ENCODE measurements at regions not wholly inside any gene's neighbourhood (a gene's known extent, or its start where the extent isn't known, plus 50 kb on each side); places are given as distances from the start of the nearest gene placed in this dataset.
"Not testable (repeated sequence)": the region's sequence is repeated elsewhere in the genome, so short reads cannot be mapped to it uniquely, and the experiment has no call there.

DNA sequence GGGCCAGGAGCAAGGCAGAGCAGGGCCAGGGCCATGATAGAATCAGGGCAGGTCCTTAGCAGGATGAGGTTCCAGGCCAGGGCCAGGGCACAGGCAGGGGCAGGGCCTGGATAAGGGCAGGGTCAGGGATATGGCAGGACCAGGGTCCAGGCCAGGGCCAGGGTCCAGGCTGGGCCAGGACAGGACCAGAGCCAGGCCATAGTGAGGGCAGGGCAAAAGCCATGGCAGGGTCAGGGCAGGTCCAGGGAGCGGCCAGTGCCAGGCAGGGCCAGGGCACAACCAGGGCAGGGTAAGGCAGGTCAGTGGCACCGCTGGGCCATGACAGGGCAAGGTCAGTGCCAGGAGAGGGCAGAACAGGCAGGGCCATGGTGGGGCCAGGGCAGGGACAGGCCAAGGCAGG lies 152.2 kb downstream of the LIPI start:
- DNase-seq (ENCODE audit: low spot score in 2 of 2) (no peak), ATAC-seq (peak in 1 of 2 donors; percentile 16)
- no peaks in the 10 kb centered on the region for H3K9me3 Mint-ChIP-seq
- peaks cover 0 to 12% of the 10 kb centered on the region in 2 donors for H3K36me3 Mint-ChIP-seq
- peak overlapping the region in 1 of 2 donors; percentile 70 for H3K27ac Mint-ChIP-seq

- peak; percentile 28 to 56 for ATAC-seq
- not testable (repeated sequence) for H3K9me3 Mint-ChIP-seq; DNase-seq (ENCODE audit: low spot score in 2 of 2)
- H3K27ac Mint-ChIP-seq, result peak overlapping the region in 1 of 2 donors; percentile 70
- H3K36me3 Mint-ChIP-seq, result peaks cover 0 to 12% of the 10 kb centered on the region in 2 donors
These were observed 152.8 kb downstream of the LIPI start for GRCh38 chr21:14057841-14058481.

GRCh38 chr21:14057313-14057712 lies 153.4 kb downstream of the LIPI start:
- ATAC-seq (no peak), DNase-seq (ENCODE audit: low spot score in 2 of 2) (no peak)
- Mint-ChIP-seq H3K9me3 (no peaks in the 10 kb centered on the region), H3K27ac (peak overlapping the region in 1 of 2 donors; percentile 70), H3K36me3 (peaks cover 0 to 12% of the 10 kb centered on the region in 2 donors)

- no peak for ATAC-seq
- Mint-ChIP-seq H3K36me3 (peaks cover 0 to 12% of the 10 kb centered on the region in 2 donors), H3K27ac (peak overlapping the region; percentile 70 to 72), H3K9me3 (no peaks in the 10 kb centered on the region)
- no peak for DNase-seq (ENCODE audit: low spot score in 2 of 2)
These were observed 154.0 kb downstream of the LIPI start for GRCh38 chr21:14056771-14057191.

DNA sequence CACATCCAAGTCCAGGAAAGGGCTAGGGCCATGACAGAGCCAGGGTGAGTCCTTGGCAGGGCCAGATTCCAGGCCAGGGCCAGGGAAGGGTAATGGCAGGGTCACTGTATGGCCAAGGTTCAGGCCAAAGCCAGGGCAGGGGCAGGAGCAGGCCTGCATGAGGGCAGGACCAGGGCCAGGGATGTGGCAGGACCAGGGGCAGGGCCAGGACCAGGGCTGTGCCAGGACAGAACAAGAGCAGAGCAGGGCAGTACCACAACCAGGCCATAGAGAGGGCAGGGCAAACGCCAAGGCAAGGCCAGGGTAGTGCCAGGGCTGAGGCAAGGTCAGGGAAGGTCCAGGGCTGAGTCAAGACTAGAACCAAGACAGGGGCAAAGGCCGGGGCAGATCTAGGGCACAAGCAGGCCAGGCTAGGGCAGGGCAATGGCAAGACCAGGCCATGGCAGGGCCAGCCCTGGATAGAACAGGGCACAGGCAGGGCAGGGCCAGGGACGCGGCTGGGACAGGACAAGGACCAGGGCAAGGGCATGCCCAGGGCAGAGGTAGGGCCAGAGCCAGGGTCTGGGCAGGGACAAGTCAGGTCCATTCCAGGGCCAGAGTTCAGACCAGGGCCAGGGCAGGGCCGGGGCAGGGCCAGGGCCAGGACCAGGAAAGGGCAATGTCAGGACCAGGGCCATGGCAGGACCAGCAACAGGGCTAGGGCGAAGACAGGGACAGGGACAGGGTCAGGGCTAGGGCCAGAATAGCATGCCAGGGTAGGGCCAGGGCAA lies 154.8 kb downstream of the LIPI start:
- ATAC-seq; DNase-seq (ENCODE audit: low spot score in 2 of 2); H3K36me3 Mint-ChIP-seq; H3K9me3 Mint-ChIP-seq: not testable (repeated sequence)
- peak overlapping the region; percentile 70 to 72 for H3K27ac Mint-ChIP-seq

DNA sequence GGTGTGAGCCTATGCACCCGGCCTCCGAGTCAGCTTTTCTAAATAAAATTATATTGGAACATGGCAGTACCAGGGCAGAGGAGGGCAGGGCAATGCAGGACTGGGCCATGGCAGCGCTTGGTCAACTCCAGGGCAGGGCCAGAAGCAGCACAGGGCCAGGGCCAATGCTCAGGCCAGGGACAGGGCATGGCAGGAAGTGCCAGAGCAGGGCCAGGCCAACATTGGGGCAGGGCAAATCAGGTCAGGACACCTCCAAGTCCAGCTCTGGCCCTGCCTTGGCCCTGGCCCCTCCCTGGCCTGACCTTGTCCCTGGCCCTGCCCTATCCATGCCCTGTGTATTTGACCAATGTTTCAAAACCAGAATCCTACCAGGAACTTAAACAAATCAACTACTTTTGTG lies 156.1 kb downstream of the LIPI start:
- Mint-ChIP-seq H3K27ac (no peak overlapping the region), H3K9me3 (no peaks in the 10 kb centered on the region), H3K36me3 (no peaks in the 10 kb centered on the region)
- ATAC-seq (no peak), DNase-seq (ENCODE audit: low spot score in 2 of 2) (no peak)

DNA sequence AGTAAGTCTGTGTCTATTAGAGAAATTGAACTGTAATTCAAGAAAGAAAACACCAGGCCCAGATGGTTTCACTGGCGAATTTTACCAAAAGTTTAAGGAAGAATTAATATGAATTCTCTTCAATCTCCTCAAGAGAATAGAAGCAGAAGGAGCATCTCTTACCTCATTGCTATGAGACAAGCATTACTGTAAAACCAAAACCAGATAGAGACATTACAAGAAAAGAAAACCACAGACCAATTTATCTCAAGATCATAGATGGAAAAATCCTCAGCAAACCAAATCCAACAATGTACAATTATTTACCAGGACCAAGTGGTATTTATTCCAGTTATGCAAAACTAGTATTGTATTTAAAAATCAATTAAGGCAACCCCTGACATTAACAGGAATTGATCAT lies 160.6 kb downstream of the LIPI start:
- Mint-ChIP-seq H3K27ac (no peak overlapping the region), H3K9me3 (no peaks in the 10 kb centered on the region), H3K36me3 (no peaks in the 10 kb centered on the region)
- no peak for DNase-seq (ENCODE audit: low spot score in 2 of 2)
- peak in 1 of 2 donors; percentile 37 for ATAC-seq

DNA sequence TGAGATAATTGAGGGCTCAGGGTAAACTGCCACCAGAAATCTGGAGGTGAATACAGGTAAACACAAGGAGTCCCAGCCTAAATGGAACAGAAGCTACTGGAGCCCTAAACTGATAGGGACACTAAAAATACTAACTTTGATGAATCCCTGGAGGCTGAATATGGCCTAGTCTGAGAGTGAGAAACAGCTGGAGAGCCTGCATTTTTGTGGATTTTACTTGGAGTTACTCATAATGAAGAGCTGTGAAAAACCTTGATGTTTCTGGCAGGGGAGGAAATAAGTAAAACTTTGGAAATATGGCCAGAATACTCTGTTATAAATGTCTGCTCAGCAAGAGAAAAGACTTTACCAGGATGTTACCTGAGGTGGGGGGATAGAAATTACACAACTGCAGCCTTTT lies 164.4 kb downstream of the LIPI start:
- ATAC-seq (no peak), DNase-seq (ENCODE audit: low spot score in 2 of 2) (no peak)
- Mint-ChIP-seq H3K27ac (peak overlapping the region in 1 of 2 donors; percentile 7), H3K9me3 (no peaks in the 10 kb centered on the region), H3K36me3 (peaks cover 0 to 4% of the 10 kb centered on the region in 2 donors)

DNA sequence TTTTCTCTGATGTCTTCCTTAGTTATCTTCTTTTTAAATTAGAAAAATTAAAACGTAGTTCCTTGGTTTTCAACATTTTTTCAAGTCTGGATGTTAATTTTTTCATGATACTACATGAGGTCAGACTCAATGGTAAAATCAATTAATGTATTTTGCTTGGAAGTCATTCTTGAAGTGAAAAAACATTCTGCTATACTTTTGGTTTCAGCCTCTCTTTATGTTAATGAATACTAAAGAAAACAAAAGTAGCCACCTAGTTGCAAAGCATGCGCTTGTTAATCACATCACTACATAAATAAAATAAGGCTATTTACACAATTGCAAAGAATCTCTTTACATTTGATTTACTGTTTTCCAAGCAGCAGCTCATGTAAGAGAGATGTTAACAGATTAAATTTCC lies 170.4 kb downstream of the LIPI start:
- Mint-ChIP-seq H3K36me3 (peaks cover 0 to 6% of the 10 kb centered on the region in 2 donors), H3K9me3 (no peaks in the 10 kb centered on the region), H3K27ac (no peak overlapping the region)
- DNase-seq (ENCODE audit: low spot score in 2 of 2), result no peak
- no peak for ATAC-seq

- ATAC-seq; DNase-seq (ENCODE audit: low spot score in 2 of 2); H3K27ac Mint-ChIP-seq; H3K9me3 Mint-ChIP-seq; H3K36me3 Mint-ChIP-seq: not testable (repeated sequence)
These were observed 182.1 kb downstream of the LIPI start for GRCh38 chr21:14028619-14029018.

GRCh38 chr21:14027235-14027869 lies 183.4 kb downstream of the LIPI start:
- not testable (repeated sequence) for H3K9me3 Mint-ChIP-seq, H3K36me3 Mint-ChIP-seq
- peak; percentile 100 for ATAC-seq
- DNase-seq (ENCODE audit: low spot score in 2 of 2), result peak; percentile 85 to 92
- peak overlapping the region; percentile 79 to 94 for H3K27ac Mint-ChIP-seq

DNA sequence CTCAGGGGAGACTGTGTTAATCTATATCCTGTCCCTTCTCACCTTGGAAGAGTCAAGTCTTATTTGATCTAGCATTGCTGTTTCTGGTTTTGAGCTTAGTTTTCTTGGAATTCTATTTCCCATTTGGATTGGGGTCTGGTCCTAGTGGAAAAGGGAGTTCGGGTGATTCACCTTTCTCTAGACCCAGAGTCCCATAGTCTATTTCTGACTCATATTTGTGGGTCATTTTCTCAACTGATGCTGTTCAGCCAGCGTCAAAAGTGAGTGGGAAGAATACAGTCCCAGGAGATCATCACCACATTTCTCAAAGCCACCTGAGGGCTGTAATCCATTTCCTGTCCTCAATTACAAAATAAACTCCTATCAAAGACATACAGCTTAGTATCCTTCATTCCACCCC lies 190.6 kb downstream of the LIPI start:
- H3K36me3 Mint-ChIP-seq; ATAC-seq; DNase-seq (ENCODE audit: low spot score in 2 of 2); H3K27ac Mint-ChIP-seq; H3K9me3 Mint-ChIP-seq: not testable (repeated sequence)

GRCh38 chr21:14015841-14016240 lies 194.9 kb downstream of the LIPI start:
- not testable (repeated sequence) for H3K27ac Mint-ChIP-seq; ATAC-seq; H3K9me3 Mint-ChIP-seq; DNase-seq (ENCODE audit: low spot score in 2 of 2); H3K36me3 Mint-ChIP-seq

DNA sequence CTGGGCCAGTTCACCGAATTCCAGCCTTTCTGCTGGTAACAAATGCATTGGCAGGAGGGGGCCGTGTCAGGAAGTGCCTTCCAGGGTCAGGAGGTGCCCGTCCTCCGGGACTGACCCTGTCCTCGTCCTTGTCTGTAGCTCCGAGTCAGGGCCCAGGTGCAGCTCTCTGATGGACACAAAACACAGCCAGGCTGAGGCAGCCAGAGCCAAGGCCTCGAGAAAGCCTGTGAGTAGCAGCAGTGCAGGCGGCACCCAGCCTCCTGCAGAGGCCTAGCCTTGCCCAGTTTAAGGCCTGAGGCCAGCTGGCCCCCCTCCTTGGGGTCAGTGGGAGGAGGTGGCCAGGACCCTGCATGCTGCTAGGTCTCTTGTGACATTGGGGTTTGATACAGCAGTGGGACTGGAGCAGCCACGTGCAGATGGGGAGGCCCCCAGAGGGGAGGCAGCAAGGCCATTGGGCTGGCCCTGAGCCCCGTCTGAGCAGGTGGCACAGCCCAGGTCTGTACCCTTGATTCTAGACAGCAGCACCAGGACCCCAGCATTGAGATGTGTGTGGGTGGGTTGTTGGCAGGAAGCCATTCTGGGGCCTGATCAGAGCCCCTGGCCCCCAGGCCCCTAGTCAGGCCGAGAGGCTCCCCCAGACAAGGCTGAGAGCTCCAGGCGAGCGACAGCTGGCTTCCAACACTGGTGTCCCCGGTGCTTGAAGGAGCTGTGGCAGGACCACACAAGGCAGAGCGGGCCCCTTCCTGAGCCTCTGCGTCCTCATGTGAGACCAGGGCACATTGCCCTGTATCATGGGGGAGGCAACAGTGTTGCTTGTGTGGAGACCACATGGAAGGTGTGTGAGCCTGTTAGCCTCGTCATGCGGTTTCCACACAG lies 196.9 kb downstream of the LIPI start:
- not testable (repeated sequence) for ATAC-seq; H3K36me3 Mint-ChIP-seq; H3K9me3 Mint-ChIP-seq; H3K27ac Mint-ChIP-seq; DNase-seq (ENCODE audit: low spot score in 2 of 2)

GRCh38 chr21:14013056-14013603 lies 197.6 kb downstream of the LIPI start:
- H3K36me3 Mint-ChIP-seq, result no peaks in the 10 kb centered on the region
- no peak overlapping the region for H3K27ac Mint-ChIP-seq
- ATAC-seq (no peak), DNase-seq (ENCODE audit: low spot score in 2 of 2) (no peak)
- H3K9me3 Mint-ChIP-seq, result no peaks in the 10 kb centered on the region

- DNase-seq (ENCODE audit: low spot score in 2 of 2), result no peak
- ATAC-seq, result no peak
- Mint-ChIP-seq H3K27ac (no peak overlapping the region), H3K9me3 (no peaks in the 10 kb centered on the region), H3K36me3 (no peaks in the 10 kb centered on the region)
These were observed 198.3 kb downstream of the LIPI start for GRCh38 chr21:14012409-14012808.

Measured in activated naive CD4-positive, alpha-beta T cell treated with anti-CD3 and anti-CD28 coated beads, Interleukin-2, amount 50 U/mL, for 72 hours (primary cell).